HG03571 (cell line): ENCODE measurements at regions not wholly inside any gene's neighbourhood (a gene's known extent, or its start where the extent isn't known, plus 50 kb on each side); places are given as distances from the start of the nearest gene placed in this dataset.
"Not testable (repeated sequence)": the region's sequence is repeated elsewhere in the genome, so short reads cannot be mapped to it uniquely, and the experiment has no call there.

Experiments
- ATAC-seq: cut with Tn5 transposase; IDR thresholded peaks from one replicate; pipeline ENCODE4 v1.9.1; 2021; ENCODE audit not compliant: unreplicated experiment

DNA sequence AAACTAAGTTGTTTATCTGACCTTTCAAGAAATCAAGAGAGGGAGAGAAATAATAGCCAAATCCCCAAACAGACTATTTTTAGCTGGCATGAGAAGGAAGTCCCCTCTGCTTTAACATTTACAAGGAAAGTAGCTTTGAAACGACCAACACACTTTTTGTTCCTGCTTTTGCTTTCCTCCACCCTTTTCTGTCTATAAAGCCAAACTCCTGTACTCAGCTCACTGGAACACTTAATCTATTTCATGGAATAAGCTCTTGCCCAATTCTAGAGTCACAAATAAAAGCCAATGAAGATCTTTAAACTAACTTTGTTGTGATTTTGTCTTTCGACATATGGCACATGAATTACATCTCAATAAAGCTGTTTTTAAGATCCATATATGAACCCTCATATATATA, 86.8 kb upstream of the CCDC71L start:
- ATAC-seq: no peak

DNA sequence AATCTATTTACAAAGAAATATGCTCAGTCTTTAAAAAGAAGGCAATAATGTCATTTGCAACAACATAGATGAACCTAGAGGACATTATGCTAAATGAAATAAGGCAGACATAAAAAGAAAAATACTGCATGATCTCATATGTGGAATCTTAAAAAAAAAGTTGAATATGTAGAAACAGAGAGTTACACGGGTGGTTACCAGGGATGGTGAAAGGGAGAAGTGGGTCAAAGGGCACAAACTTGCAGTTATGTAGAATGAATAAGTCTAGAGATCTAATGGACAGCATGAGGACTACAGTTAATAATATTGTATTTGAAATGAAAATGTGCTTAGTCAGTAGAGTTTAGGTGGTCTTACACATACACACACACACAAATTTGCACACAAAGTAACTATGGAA, 88.2 kb upstream of the CCDC71L start:
- ATAC-seq: no peak

DNA sequence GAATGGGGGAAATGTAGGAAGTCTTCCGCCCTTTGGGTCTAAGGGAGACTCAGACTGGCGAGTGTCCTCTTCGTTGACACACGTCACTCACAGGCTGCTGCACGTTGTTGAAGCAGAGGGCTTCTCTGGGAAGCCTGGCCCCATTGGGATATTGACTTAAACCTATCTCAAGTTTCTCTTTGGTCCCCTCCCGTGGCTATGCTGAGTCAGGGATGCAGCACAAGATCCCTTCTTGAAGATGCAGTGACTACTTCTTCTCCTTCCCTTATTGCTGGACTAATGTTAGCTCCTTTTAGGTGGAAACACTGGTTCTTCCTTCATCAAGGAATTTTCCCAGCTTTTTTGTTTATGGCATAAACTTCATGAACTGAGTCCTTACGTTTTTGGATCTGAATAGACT, 89.8 kb upstream of the CCDC71L start:
- ATAC-seq: no peak

DNA sequence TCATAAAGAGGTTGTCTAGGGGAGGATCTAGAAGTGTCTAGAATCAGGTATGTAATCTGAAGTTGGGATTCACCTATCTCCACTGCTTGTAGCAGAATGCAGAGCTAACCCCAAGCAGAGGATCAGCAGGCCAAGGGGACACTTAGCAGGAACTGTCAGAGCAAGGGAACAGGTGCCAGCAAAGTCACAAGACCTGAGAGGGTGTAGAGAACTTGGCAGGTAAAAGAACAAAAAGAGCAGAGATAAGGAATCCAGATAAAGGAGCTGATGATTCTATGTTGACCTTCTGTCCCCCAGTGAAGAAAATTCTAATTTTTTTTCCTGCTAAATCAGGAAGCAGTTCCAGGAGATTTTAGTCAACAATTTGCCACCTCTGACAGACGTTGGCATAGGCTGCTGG, 91.4 kb upstream of the CCDC71L start:
- ATAC-seq: no peak

DNA sequence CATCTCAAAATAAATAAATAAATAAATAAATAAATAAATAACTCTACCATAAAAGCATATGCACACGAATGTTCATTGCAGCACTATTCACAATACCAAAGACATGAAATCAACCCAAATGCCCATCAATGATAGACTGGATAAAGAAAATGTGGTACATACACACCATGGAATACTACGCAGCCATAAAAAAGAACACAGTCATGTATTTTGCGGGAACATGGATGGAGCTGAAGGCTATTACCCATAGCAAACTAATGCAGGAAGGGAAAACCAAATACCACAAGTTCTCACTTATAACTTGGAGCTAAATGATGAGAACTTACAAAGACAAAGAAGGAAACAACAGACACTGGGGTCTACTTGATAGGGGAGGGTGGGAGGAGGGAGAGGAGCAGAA, 94.1 kb upstream of the CCDC71L start:
- ATAC-seq: not testable (repeated sequence)

DNA sequence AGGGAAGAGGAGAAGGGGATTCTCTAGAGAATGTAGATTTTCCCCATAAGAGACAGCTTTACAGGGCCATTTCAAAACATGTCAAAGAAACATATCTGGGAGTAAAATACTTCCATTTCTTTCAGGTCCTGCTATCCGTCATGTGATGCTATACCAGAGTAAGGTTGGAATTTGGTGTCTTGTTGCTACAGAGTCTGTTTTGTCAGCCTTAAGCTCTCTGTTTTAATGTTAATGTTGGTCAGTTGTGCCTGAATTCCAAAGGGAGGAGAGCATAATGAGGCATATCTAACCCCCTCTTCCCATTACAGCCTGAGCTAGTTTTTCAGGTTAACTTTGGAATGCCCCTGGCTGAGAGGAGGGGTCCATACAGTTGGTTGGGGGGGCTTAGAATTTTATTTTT, 94.7 kb upstream of the CCDC71L start:
- no peak for ATAC-seq

DNA sequence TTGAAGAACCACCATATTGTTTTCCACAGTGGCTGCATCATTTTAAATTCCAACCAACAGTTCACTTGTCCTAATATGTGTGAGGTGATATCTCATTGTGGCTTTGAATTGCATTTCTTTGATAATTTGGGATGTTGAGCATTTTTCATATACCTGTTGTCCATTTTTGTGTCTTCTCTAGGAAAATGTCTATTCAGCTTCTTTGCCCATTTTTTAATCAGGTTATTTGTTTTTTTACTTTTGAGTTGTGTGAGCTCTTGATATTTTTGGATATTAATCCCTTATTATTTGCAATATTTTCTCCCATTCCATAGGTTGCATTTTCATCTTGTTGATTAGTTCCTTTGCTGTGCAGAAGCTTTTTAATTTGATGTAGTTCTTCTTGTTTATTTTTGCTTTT, 95.1 kb upstream of the CCDC71L start:
- ATAC-seq: no peak

DNA sequence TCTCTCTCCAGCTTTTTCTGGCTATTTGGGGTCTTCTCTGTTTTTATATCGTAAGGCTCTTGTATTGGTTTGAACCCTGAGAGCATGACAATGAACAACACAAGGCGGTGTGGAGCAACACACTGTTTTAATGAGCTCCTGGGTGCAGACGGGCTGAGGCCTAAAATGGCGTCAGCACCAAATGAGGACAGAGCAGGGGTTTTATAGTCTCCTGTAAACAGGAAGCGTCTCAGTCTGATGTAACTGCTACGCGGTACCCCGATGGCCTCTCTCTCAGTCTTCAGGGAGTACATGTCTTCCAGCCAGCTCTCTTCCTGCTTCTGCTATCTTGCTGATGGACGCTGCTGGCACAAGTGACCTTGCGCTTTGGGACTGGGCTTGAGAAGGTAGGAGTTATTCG, 95.9 kb upstream of the CCDC71L start:
- no peak for ATAC-seq

DNA sequence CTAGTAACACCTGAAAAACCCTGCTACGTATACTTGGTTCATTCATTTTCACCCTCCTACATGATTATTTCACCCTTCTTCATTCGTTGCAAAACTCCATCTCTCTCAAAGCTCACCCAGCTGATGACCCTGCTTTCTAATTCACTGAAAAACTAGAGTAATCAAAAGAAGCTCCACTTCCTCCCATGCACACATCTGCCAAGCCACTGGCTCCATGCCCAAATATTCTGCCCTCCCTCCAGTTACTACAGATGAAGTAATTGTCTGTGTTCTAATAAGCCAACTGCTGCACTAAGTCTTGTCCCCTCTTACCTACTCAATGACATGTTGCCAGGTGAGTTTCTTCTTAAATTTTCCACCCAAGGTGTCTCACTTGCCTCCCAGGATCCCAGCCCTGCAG, 96.9 kb upstream of the CCDC71L start:
- ATAC-seq: no peak

DNA sequence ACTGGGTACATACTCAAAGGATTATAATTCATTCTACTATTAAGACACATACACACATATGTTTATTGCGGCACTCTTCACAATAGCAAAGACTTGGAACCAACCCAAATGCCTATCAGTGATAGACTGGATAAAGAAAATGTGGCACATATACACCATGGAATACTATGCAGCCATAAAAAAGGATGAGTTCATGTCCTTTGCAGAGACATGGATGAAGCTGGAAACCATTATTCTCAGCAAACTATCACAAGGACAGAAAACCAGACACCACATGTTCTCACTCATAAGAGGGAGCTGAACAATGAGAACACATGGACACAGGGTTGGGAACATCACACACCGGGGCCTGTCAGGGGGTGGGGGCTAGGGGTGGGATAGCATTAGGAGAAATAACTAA, 101.9 kb upstream of the CCDC71L start:
- not testable (repeated sequence) for ATAC-seq

DNA sequence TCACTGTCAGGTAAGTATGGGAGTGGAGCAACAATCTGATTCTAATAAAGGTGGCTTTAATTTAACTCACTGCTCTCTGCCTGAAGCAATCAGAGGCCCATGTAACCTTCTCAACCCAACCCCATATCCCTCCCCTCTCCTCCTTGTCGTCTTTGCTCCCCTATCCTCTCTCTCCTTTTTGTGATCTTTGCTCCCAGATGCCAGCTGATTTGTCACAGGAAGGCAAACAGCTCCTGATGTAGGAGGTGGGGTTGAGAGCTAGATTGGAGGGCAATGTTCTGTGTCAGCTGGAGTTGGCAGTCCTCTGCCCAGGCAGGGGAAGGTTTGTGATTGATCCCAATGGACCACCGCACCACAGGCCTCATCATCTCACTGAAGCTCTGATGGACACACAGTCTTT, 101.4 kb upstream of the PIK3CG start:
- ATAC-seq: no peak

DNA sequence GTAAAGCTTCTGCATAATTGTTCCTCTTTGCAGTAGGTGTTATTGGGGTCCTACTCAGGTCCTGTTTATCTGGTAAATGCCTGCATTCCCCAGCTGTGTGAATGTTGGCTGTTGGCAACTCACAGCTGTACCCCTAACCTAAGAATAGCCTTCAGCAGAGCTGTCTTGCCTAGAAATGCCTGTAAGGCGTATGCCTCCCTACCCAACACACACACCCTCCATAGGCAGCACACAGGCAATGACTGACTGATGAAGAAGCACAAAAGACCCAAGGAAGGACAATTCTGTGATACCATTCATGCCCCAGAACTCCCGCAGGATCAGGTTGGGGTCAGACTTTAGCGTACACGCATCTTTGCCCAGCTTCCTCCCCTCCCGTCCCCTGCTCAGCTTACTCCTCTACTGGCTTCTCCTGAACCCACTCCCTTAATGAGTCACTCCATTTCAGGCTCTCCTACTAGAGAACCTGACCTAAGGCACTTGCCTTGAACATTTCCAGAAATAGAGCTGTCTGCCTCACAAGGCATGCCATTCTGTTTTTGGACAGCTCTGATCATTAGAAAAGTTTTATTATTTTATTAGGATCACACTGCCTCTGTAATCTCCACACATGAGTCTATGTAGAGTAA, 99.2 kb upstream of the PIK3CG start:
- ATAC-seq: no peak

DNA sequence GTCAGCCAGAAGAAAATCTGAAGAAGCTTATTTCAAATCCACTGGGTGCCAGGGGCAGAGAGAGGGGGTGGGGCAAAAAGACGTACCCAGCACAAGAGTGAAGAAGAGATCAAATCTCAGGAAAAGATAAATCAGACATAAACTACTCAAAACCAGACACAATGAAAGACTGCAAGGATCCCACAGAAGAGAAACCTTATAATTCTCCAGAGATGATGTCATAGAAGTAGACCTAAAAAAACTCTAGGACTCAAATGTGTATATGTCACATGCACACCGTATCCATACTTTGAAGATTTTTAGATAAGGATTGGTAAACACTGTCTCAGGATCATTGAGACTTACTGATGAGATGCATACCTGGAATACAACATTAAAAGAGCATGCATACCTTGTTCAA, 98.5 kb upstream of the PIK3CG start:
- ATAC-seq: no peak

DNA sequence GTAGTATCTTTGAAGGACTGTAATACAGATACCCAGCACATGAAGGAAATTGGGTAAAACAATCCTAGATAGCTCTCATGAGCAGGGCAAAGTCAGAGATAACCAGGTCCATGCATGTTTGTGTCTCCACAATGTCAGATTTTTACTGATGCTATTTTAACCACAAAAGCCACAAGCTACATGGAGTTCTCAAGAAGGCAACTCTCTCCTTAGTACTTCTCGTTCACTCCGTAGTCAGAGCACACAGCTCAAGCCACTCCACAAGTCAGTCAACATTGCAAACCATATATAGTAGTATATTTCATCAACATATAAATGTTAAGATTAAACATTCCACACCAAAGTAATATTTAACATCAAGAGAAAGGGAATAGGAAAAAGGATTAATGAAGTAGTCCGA, 98.0 kb upstream of the PIK3CG start:
- no peak for ATAC-seq

DNA sequence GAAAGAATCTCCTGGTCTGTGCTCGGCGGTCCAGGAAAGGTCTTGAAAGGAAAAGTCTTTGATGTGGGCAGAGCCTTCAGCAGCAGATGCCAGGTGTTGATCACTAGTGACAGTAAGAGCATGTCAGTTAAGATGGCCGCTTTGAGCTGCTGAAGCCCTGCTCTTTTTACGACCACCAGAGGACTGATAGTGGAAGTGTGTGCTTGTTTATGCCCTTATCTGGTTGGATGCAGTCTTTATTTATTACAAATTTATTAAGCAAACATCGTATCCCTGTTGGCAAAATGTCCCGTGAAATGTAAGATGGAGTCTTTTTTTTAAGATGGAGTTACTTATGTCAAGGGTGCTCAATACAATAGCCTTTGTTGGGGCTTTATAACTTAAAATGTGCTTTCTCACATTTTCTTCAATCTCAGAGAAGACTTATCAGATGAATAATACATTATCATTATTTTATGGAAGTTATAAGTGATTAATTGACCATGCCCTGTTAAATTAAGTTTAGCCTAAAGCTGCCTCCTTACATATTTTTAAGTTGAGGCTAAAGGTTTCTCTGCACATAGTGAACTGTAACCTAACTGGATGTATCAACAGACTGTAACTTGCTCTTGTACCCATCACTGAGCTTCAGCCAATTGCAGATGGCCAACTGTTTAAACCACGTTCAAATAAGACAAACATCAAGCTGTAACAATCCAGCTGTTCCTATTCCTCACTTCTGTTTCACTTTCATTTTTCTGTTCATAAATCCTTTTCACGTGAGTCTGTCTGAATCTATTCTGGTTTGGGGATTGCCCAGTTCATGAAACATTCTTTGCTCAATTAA, 97.4 kb upstream of the PIK3CG start:
- ATAC-seq: peak; percentile 51

DNA sequence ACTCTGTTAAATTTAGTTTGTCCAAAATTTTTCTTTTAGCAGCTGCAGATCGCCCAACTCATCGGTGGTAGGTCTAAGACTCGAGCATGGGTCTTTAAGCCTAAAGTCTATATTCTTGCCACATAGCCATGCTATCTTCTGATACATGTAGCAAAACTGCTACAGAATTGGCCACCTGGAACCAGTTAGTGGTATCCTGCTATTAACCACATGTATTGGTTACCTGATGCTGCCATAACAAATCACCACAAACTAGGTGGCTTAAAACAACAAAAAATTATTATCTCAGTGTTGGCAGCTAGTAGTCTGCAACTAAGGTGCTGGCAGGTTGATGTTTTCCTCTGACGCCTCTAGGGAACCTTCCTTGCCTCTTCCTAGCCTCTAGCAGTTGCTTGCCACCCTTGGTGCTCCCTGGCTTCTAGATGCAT, 96.7 kb upstream of the PIK3CG start:
- peak; percentile 66 for ATAC-seq

DNA sequence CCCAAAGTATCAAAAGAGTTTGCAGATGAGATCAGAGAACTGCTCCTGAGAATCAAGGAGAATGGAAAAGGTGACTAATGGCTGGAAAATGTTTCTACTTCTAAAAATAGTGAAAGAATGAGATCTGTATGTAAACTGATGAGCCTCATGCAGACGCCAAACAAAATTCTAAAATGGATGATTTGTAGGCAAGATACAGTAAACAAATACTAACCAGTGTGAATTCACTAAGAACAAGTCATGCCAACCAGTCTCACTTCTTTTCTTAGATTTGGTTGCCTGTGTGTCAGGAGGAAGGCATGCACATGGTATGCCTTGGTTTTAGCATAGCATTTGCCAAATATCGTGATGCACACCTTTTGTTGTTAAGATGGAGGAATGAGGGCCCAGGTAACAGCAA, 94.9 kb upstream of the PIK3CG start:
- no peak for ATAC-seq

DNA sequence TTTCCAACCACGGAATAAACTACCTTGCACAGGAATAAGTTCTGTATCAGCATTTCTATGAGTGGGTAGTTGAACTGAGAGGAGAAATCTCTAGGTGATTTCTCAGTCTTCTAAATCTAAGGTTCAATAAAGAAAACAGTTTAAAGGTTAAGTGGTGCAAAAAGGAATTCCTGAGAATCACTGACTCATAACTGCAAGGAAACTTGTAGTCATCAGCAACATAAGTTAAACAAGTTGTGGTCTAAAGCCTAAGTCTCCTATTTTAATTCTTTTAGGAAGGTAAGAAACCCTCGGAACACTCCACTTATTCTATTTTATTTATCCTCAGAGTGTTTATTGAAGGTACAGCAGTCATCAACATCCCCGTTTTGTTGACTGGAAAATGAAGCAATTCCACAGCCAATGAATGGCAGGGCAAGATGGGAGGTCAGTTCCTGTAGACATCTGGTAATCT, 92.4 kb upstream of the PIK3CG start:
- ATAC-seq: no peak

DNA sequence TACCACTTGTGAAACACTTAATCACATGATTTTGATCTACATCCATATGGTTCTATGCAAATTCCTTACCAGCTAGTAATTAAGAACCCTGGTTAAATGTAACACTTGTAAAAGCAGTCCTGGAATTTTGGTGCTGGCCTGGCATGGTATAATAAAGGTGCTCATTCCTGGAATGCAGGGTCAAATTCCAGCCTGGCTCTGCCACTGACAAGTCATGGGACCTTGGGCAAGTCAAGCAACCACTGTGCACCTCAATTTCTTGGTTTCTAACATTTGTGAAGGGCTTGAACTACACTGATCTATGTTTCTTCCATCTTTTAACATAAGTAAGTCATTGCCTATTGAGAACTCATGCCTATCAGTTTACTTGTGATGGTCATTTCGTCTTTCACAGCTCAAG, 91.9 kb upstream of the PIK3CG start:
- no peak for ATAC-seq

DNA sequence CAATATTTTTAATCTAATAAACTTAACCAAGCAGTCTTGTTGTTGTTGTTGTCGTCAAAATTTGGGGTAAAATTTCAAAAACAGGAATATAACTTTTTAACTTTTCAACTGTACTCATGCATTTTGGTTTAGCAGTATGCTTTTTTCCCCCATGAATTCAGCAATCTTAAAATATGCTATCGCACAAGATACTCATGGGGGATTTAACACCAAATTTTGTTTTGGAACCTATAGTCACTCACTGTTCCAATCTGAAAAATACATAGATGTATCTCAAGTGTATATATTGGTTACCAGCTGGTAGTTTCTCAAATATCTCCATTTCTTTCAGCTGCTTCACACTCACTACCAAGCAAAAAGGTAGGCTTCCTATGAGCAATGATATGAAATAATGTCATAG, 91.4 kb upstream of the PIK3CG start:
- ATAC-seq: no peak

DNA sequence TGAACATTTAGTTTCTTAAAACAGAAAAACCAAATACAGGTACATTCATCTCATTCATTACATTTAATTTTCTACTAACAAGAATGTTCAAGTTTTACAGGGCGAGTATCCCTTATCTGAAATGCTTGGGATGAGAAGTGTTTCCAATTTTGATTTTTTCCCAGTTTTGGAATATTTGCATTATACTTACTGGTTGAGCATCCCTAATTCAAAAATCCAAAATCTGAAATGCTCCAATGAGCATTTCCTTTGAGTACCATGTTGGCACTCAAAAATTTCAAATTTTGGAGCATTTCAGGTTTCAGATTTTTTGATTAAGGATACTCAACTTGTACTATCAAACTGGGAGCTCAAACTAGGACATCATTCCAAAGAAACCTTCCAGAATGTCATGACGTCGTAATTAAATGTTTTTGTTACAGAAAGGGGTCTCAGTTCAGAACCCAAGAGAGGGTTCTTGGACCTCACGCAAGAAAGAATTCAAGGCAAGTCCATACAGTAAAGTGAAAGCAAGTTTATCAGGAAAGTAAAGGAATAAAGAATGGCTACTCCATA, 90.8 kb upstream of the PIK3CG start:
- no peak for ATAC-seq

DNA sequence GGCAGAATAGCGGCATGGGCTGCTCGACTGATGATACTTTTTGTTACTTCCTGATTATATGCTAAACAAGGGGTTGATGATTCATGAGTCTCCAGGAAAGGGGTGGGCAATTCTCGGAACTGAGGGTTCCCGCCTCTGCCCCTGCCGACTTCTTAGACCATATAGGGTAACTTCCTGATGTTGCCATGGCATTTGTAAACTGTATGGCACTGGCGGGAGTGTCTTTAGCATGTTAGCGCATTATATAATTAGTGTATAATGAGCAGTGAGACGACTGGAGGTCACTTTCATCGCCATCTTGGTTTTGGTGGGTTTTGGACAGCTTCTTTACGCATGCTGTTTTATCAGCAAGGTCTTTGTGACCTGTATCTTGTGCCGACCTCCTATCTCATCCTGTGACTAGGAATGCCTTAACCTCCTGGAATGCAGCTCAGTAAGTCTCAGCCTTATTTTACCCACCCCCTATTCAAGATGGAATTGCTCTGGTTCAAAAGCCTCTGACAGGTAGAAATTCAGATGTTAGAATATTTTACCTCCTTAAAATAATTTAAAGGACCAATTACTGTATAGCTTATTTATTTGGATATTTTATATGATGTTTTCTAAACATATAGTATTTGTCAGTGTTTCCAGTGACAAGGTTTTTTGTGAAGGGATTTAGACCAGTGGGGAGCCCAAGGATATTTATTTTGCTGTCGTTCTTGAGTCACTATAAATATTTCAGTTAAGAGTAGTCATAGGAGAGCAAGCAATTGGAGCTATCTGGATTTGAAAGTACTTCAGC, 90.1 kb upstream of the PIK3CG start:
- no peak for ATAC-seq
